ENCODE measurements at regions not wholly inside any gene's neighbourhood (a gene's known extent, or its start where the extent isn't known, plus 50 kb on each side); places are given as distances from the start of the nearest gene placed in this dataset.

DNA sequence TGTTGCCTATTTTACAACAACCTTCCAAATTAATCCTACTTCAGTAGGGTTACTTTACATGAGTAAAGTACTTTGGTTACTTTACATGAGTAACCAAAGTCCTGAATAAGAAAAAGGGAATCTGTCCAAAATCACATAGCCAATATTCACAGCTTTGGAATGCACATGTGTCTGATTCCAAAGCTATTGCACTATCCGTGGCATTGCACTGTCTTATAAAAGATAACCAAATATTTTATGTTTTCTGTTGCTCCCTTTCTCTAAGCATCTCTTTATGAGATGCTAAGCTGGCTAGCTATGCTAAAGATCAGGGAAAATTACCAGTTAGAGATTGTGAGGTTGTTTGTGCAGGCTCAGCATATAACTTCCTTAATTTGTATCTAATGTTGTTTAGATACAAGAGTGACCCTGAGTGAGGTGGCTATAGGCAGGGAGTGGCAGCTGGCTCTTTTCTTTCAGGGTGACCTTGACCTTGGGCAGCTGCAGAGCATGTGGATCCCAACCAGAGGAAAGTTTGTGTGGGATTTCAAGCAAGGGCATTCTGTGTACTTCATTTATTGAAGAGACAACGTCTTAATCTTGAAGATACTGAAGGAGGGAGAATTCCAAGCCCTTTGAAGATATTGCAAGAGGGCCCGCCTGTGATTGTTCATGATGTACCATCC lies 366.1 kb upstream of the ANKRD30A start:
- Histone ChIP-seq H3K27ac (ENCODE audit: low read length) (no peak overlapping the region), H3K4me1 (ENCODE audit: control insufficient read depth, insufficient read depth, low read length) (no peaks in the 10 kb centered on the region), H3K36me3 (ENCODE audit: control insufficient read depth, insufficient read depth, low read length) (no peaks in the 10 kb centered on the region), H3K9me3 (ENCODE audit: control insufficient read depth, insufficient read depth, low read length) (peaks cover 2% of the 10 kb centered on the region), H3K27me3 (ENCODE audit: control insufficient read depth, insufficient read depth, low read length) (no peaks in the 10 kb centered on the region), H3K4me3 (ENCODE audit: low read length) (no peak overlapping the region)
- ATAC-seq (no peak), DNase-seq (no peak)
- Mint-ChIP-seq H3K27ac (no peak overlapping the region), H3K4me1 (no peaks in the 10 kb centered on the region), H3K4me3 (no peak overlapping the region), H3K36me3 (no peaks in the 10 kb centered on the region), H3K27me3 (ENCODE audit: low read depth in 2 of 2) (no peaks in the 10 kb centered on the region), H3K9me3 (peaks cover 0 to 4% of the 10 kb centered on the region in 2 donors)
- intact Hi-C loops (cut with micrococcal nuclease) = no loop called here
- 79% methylated on average over 3 of the region's 3 CpGs for WGBS (ENCODE audit: insufficient coverage)
- TF ChIP-seq, protein P1, sequence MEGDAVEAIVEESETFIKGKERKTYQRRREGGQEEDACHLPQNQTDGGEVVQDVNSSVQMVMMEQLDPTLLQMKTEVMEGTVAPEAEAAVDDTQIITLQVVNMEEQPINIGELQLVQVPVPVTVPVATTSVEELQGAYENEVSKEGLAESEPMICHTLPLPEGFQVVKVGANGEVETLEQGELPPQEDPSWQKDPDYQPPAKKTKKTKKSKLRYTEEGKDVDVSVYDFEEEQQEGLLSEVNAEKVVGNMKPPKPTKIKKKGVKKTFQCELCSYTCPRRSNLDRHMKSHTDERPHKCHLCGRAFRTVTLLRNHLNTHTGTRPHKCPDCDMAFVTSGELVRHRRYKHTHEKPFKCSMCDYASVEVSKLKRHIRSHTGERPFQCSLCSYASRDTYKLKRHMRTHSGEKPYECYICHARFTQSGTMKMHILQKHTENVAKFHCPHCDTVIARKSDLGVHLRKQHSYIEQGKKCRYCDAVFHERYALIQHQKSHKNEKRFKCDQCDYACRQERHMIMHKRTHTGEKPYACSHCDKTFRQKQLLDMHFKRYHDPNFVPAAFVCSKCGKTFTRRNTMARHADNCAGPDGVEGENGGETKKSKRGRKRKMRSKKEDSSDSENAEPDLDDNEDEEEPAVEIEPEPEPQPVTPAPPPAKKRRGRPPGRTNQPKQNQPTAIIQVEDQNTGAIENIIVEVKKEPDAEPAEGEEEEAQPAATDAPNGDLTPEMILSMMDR (IDR thresholded peaks at IDR 0.05) = no peak

DNA sequence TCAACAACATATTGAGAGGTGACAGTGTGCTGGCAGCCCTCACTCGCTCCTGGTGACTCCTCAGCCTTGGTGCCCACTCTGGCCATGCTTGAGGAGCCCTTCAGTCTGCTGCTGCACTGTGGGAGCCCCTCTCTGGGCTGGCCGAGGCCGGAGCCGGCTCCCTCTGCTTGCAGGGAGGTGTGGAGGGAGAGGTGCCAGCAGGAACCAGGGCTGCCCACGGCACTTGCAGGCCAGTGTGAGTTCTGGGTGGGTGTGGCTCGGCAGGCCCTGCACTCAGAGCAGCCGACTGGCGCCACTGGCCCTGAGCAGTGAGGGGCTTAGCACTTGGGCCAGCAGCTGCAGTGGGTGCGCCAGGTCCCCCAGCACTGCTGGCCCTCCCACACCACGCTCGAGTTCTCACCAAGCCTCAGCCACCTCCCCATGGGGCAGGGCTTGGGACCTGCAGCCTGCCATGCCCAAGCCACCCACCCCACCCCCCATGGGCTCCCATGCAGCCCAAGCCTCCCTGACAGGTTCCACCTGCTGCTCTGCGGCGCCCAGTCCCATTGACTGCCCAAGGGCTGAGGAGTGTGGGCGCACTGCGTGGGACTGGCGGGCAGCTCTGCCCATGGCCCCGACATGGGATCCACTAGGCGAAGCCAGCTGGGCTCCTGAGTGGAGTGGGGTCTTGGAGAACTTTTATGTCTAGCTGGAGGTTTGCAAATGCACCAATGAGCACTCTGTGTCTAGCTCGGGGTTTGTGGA lies 377.1 kb upstream of the ANKRD30A start:
- ATAC-seq = no peak
- WGBS (ENCODE audit: insufficient coverage) = 91% methylated on average over 19 of the region's 19 CpGs
- H3K27ac Mint-ChIP-seq = no peak overlapping the region

DNA sequence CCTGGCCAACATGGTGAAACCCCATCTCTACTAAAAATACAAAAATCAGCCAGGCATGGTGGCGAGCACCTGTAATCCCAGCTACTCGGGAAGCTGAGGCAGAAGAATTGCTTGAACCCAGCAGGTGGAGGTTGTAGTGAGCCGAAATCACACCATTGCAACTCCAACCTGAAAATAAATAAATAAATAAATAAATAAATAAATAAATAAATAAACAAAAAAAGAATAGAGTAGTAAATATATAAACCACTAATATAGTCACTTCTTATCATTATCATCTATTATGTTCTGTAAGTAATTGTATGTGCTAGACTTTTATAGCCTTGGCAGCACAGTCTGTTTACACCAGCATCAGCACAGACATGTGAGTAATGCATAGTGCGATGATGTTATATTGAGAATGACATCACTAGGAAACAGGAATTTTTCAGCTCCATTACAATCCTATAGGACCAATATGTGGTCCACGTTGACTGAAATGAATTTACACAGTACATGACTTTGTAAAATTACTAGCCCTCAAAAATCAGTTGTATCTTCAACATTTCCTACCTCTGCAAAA lies 385.4 kb upstream of the ANKRD30A start:
- H3K27ac ChIP-seq (ENCODE audit: low read length) = no peak overlapping the region
- Mint-ChIP-seq H3K4me3 (no peak overlapping the region), H3K27ac (no peak overlapping the region), H3K27me3 (ENCODE audit: low read depth in 2 of 2) (no peaks in the 10 kb centered on the region), H3K9me3 (peaks cover 2 to 3% of the 10 kb centered on the region in 2 donors), H3K36me3 (no peaks in the 10 kb centered on the region), H3K4me1 (no peaks in the 10 kb centered on the region)
- no peaks in the 10 kb centered on the region for H3K36me3 ChIP-seq (ENCODE audit: control insufficient read depth, insufficient read depth, low read length)
- no peaks in the 10 kb centered on the region for H3K9me3 ChIP-seq (ENCODE audit: control insufficient read depth, insufficient read depth, low read length)
- no peak overlapping the region for H3K4me3 ChIP-seq (ENCODE audit: low read length)
- WGBS (ENCODE audit: insufficient coverage) = 80% methylated on average over 2 of the region's 5 CpGs
- no peaks in the 10 kb centered on the region for H3K4me1 ChIP-seq (ENCODE audit: control insufficient read depth, insufficient read depth, low read length)
- intact Hi-C loops (cut with micrococcal nuclease) = no loop called here
- DNase-seq (no peak), ATAC-seq (no peak)
- H3K27me3 ChIP-seq (ENCODE audit: control insufficient read depth, insufficient read depth, low read length) = no peaks in the 10 kb centered on the region
- TF ChIP-seq, protein P1 (IDR thresholded peaks at IDR 0.05) = no peak

More for the DNA sequence above, 377.1 kb upstream of the ANKRD30A start:
- no peaks in the 10 kb centered on the region for H3K27me3 ChIP-seq (ENCODE audit: control insufficient read depth, insufficient read depth, low read length)
- H3K4me3 ChIP-seq (ENCODE audit: low read length) = no peak overlapping the region
- no peaks in the 10 kb centered on the region for H3K9me3 ChIP-seq (ENCODE audit: control insufficient read depth, insufficient read depth, low read length)
- H3K4me3 Mint-ChIP-seq = no peak overlapping the region
- no peaks in the 10 kb centered on the region for H3K36me3 ChIP-seq (ENCODE audit: control insufficient read depth, insufficient read depth, low read length)
- H3K36me3 Mint-ChIP-seq = no peaks in the 10 kb centered on the region
- H3K4me1 Mint-ChIP-seq = peaks cover 0 to 5% of the 10 kb centered on the region in 2 donors
- DNase-seq = no peak
- peaks cover 0 to 3% of the 10 kb centered on the region in 2 donors for H3K9me3 Mint-ChIP-seq
- H3K4me1 ChIP-seq (ENCODE audit: control insufficient read depth, insufficient read depth, low read length) = no peaks in the 10 kb centered on the region
- no peak overlapping the region for H3K27ac ChIP-seq (ENCODE audit: low read length)
- TF ChIP-seq, protein P1 (IDR thresholded peaks at IDR 0.05) = no peak
- intact Hi-C loops (cut with micrococcal nuclease) = no loop called here
- H3K27me3 Mint-ChIP-seq (ENCODE audit: low read depth in 2 of 2) = no peaks in the 10 kb centered on the region

Data from natural killer cell (primary cell).